ENCODE measurements at regions not wholly inside any gene's neighbourhood (a gene's known extent, or its start where the extent isn't known, plus 50 kb on each side); places are given as distances from the start of the nearest gene placed in this dataset.
A peak's percentile ranks its signal among the peaks of the same experiment; 100 is the strongest.

DNA sequence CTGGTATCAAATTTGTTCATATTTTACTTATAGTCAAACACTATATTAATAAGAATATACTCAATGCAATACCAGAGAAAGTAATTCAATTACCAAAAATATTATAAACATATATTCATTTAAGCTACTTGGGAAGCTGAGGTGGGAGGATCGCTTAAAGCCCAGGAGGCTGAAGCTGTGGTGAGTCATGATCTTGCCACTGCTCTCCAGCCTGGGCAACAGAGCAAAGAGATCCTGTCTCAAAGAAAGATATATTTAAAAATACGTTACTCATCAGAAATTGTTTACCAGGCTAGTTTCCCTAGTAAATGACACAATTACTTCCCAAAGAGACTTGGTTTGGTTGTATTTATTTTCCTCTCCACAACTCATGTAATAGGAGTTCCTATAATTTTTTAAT, 433.6 kb downstream of the GASK1B start:
- no peak overlapping the region for H3K27ac Mint-ChIP-seq (ENCODE audit: unreplicated experiment)
- no peaks in the 10 kb centered on the region for H3K9me3 Mint-ChIP-seq (ENCODE audit: unreplicated experiment)
- no peak for DNase-seq
- no peaks in the 10 kb centered on the region for H3K36me3 Mint-ChIP-seq (ENCODE audit: unreplicated experiment)
- H3K4me3 Mint-ChIP-seq (ENCODE audit: unreplicated experiment) = no peak overlapping the region
- H3K4me1 Mint-ChIP-seq (ENCODE audit: low read depth, unreplicated experiment) = no peaks in the 10 kb centered on the region
- no peaks in the 10 kb centered on the region for H3K27me3 Mint-ChIP-seq (ENCODE audit: unreplicated experiment)
- TF ChIP-seq CTCF (IDR thresholded peaks at IDR 0.05; ENCODE audit: partially characterized antibody, unreplicated experiment) = no peak

DNA sequence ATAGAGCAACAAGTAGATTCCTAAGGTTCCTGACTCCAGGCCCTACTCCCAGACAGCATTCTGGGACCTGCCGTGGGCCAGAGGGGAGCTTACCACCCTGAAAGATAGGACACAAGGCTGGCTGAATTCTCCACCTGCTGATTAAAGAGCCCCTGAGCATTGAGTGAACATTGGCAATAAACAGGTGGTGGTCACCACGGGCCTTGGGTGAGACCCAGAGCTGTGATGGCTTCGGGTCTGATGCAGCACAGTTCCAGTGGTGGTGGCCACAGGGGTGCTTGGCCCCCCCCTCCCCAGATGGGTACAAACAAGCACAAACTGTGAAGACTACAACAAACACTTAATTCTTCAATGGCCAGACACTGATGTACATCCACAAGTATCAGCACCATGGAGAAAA, 444.6 kb downstream of the GASK1B start:
- Mint-ChIP-seq H3K36me3 (ENCODE audit: unreplicated experiment) (no peaks in the 10 kb centered on the region), H3K27me3 (ENCODE audit: unreplicated experiment) (no peaks in the 10 kb centered on the region), H3K4me1 (ENCODE audit: low read depth, unreplicated experiment) (no peaks in the 10 kb centered on the region), H3K9me3 (ENCODE audit: unreplicated experiment) (no peaks in the 10 kb centered on the region), H3K4me3 (ENCODE audit: unreplicated experiment) (no peak overlapping the region), H3K27ac (ENCODE audit: unreplicated experiment) (no peak overlapping the region)
- no peak for DNase-seq
- TF ChIP-seq CTCF (IDR thresholded peaks at IDR 0.05; ENCODE audit: partially characterized antibody, unreplicated experiment) = no peak

GRCh38 chr4:157727163-157727562, 445.7 kb downstream of the GASK1B start:
- TF ChIP-seq CTCF (IDR thresholded peaks at IDR 0.05; ENCODE audit: partially characterized antibody, unreplicated experiment) = no peak
- H3K27me3 Mint-ChIP-seq (ENCODE audit: unreplicated experiment) = no peaks in the 10 kb centered on the region
- H3K27ac Mint-ChIP-seq (ENCODE audit: unreplicated experiment) = no peak overlapping the region
- no peaks in the 10 kb centered on the region for H3K9me3 Mint-ChIP-seq (ENCODE audit: unreplicated experiment)
- H3K4me3 Mint-ChIP-seq (ENCODE audit: unreplicated experiment) = no peak overlapping the region
- DNase-seq = no peak
- no peaks in the 10 kb centered on the region for H3K4me1 Mint-ChIP-seq (ENCODE audit: low read depth, unreplicated experiment)
- no peaks in the 10 kb centered on the region for H3K36me3 Mint-ChIP-seq (ENCODE audit: unreplicated experiment)

DNA sequence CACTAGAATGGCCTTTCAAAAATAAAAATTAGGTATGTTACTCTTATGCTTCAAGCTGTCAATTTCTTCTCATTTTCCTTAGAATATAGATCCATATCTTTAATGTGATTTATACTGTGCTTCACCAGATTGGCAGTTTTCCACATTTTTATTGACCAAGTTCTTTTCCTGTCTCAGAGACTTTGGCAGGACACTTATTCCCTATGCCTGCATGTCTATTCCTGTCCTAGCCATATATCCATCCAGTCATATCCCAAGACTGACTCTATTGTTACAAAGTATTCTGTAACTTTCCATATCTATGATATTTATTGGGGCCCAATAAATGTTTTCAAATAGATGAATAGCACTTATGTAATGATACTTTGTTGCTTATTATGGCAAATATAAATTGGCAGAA, 450.7 kb downstream of the GASK1B start:
- Mint-ChIP-seq H3K4me3 (ENCODE audit: unreplicated experiment) (no peak overlapping the region), H3K27me3 (ENCODE audit: unreplicated experiment) (no peaks in the 10 kb centered on the region), H3K4me1 (ENCODE audit: low read depth, unreplicated experiment) (no peaks in the 10 kb centered on the region), H3K36me3 (ENCODE audit: unreplicated experiment) (no peaks in the 10 kb centered on the region), H3K9me3 (ENCODE audit: unreplicated experiment) (no peaks in the 10 kb centered on the region), H3K27ac (ENCODE audit: unreplicated experiment) (no peak overlapping the region)
- TF ChIP-seq CTCF (IDR thresholded peaks at IDR 0.05; ENCODE audit: partially characterized antibody, unreplicated experiment) = no peak
- DNase-seq = no peak

- Mint-ChIP-seq H3K27me3 (ENCODE audit: unreplicated experiment) (peaks cover 4% of the 10 kb centered on the region), H3K4me3 (ENCODE audit: unreplicated experiment) (peak overlapping the region; percentile 2), H3K9me3 (ENCODE audit: unreplicated experiment) (peaks cover 1% of the 10 kb centered on the region), H3K36me3 (ENCODE audit: unreplicated experiment) (no peaks in the 10 kb centered on the region), H3K4me1 (ENCODE audit: low read depth, unreplicated experiment) (peaks cover 5% of the 10 kb centered on the region), H3K27ac (ENCODE audit: unreplicated experiment) (peak overlapping the region; percentile 83)
- no peak for TF ChIP-seq CTCF (IDR thresholded peaks at IDR 0.05; ENCODE audit: partially characterized antibody, unreplicated experiment)
- peak; percentile 28 for DNase-seq
These were observed 459.5 kb downstream of the GASK1B start for GRCh38 chr4:157713342-157713741.

Data from glutamatergic neuron (in vitro differentiated cells).